H1 (cell line): ENCODE measurements at regions not wholly inside any gene's neighbourhood (a gene's known extent, or its start where the extent isn't known, plus 50 kb on each side); places are given as distances from the start of the nearest gene placed in this dataset.

Experiments
- BRCA1 ChIP-seq: IDR thresholded peaks from 2 replicates; pipeline ENCODE4 v1.6.1; 2012; ENCODE audit warnings: low read depth, low read length, improper control_type of control experiment
- CBX8 ChIP-seq: fragments of 300-800, 300-1000 bp; sonication (generic); IDR thresholded peaks from 2 replicates; pipeline ENCODE4 v1.7.1; 2016; ENCODE audit warnings: low read depth, low read length, borderline replicate concordance
- SIN3A ChIP-seq, 2 experiments: IDR thresholded peaks in 1 of 2; conservative IDR thresholded peaks in 1 of 2; 2 replicates each; pipeline ENCODE4 v1.6.1; 2011 to 2012; ENCODE audit warnings: low read length in 2 of 2, improper control_type of control experiment in 1 of 2, low read depth in 1 of 2, mild to moderate bottlenecking in 1 of 2

- TF ChIP-seq CBX8 (no peak), BRCA1 (no peak), SIN3A (conservative IDR thresholded peaks at IDR 0.05 in 1 of 2, IDR thresholded peaks at IDR 0.05 in 1 of 2; ENCODE audit: low read depth in 1 of 2, low read length in 2 of 2) (no peak)
Observed at GRCh38 chr12:87822923-87823322, 206.3 kb downstream of the C12orf50 start (continued).
